DOHH2 (cell line): ENCODE measurements at regions not wholly inside any gene's neighbourhood (a gene's known extent, or its start where the extent isn't known, plus 50 kb on each side); places are given as distances from the start of the nearest gene placed in this dataset.

Experiments
- H3F3A ChIP-seq: fragments of 200-600 bp; sonication (generic), shearing (Covaris generic); 2 replicates; pipeline ENCODE4 v1.6.0; 2016; ENCODE audit warnings: antibody characterized with exemption, mild to moderate bottlenecking; ENCODE audit not compliant: control insufficient read depth, insufficient read depth
- H3K27ac ChIP-seq: fragments of 200-600 bp; sonication (generic); 2 replicates; pipeline ENCODE4 v1.5.1; 2014; ENCODE audit warnings: low read depth, mild to moderate bottlenecking, low read length, moderate library complexity
- H3K27me3 ChIP-seq: fragments of 200-600 bp; sonication (generic); 2 replicates; pipeline ENCODE4 v1.6.1; 2014; ENCODE audit warnings: mild to moderate bottlenecking, low read length, mixed read lengths; ENCODE audit not compliant: control insufficient read depth
- H3K36me3 ChIP-seq: fragments of 200-600 bp; sonication (generic); 2 replicates; pipeline ENCODE4 v1.6.1; 2014; ENCODE audit warnings: mild to moderate bottlenecking, low read length, moderate library complexity, mixed read lengths; ENCODE audit not compliant: control insufficient read depth
- H3K4me1 ChIP-seq: fragments of 200-600 bp; sonication (generic); 2 replicates; pipeline ENCODE4 v1.6.1; 2014; ENCODE audit warnings: mild to moderate bottlenecking, low read length, mixed read lengths; ENCODE audit not compliant: control insufficient read depth
- H3K4me2 ChIP-seq: fragments of 200-600 bp; sonication (generic); 2 replicates; pipeline ENCODE4 v1.6.0; 2014; ENCODE audit warnings: mild to moderate bottlenecking, low read length, moderate library complexity
- H3K4me3 ChIP-seq: fragments of 200-600 bp; sonication (generic); 2 replicates; pipeline ENCODE4 v1.5.1; 2014; ENCODE audit warnings: mild to moderate bottlenecking, low read length, mixed read lengths
- H3K79me2 ChIP-seq: fragments of 200-600 bp; sonication (generic); 2 replicates; pipeline ENCODE4 v1.6.1; 2014; ENCODE audit warnings: mild to moderate bottlenecking, low read length, mixed read lengths; ENCODE audit not compliant: control insufficient read depth
- H3K9me2 ChIP-seq: fragments of 200-600 bp; sonication (generic); replicated peaks from 2 replicates; pipeline ENCODE4 v1.6.1; 2014; ENCODE audit warnings: mild to moderate bottlenecking, low read length, mixed read lengths; ENCODE audit not compliant: control insufficient read depth
- H3K9me3 ChIP-seq: fragments of 200-600 bp; sonication (generic); 2 replicates; pipeline ENCODE4 v1.6.1; 2014; ENCODE audit warnings: antibody characterized with exemption, low read length, mixed read lengths; ENCODE audit not compliant: control insufficient read depth, insufficient read depth
- H4K20me1 ChIP-seq: fragments of 200-600 bp; sonication (generic); 2 replicates; pipeline ENCODE4 v1.6.0; 2014; ENCODE audit warnings: low read depth, mild to moderate bottlenecking, antibody characterized with exemption, low read length, moderate library complexity; ENCODE audit not compliant: control insufficient read depth, insufficient read depth
- EZH2phosphoT487 ChIP-seq: fragments of 200-600 bp; sonication (generic); IDR thresholded peaks from 2 replicates; pipeline ENCODE4 v1.6.1; 2017; ENCODE audit warnings: borderline replicate concordance, mild to moderate bottlenecking, antibody characterized with exemption, low read length, moderate library complexity, mixed read lengths
- TF ChIP-seq, protein P1 (sequence below): fragments of 200-600 bp; sonication (generic); IDR thresholded peaks from one replicate; pipeline ENCODE4 v1.5.1; 2014; ENCODE audit warnings: antibody characterized with exemption, mild to moderate bottlenecking, low read depth, low read length; ENCODE audit not compliant: poor library complexity, severe bottlenecking

DNA sequence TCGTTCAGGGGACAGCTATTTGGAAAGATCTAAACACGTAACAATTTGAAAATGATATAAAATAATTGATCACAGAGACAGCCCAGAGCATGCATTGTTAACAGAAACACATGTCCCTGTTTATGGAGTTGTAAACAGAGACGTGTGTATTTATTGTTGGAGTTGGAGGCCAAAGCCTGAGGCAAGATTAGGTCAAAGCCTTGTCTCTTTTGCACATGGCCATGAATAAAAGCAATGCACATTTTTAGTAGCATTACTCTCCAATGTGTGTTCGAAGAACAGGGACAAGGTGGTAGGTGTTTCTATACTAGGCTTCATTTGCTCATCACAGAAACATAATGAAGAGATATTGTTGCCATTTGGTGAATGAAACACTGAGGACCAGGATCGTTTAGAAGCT, 841.5 kb upstream of the FANCL start:
- TF ChIP-seq EZH2phosphoT487, result no peak
- TF ChIP-seq, protein P1, sequence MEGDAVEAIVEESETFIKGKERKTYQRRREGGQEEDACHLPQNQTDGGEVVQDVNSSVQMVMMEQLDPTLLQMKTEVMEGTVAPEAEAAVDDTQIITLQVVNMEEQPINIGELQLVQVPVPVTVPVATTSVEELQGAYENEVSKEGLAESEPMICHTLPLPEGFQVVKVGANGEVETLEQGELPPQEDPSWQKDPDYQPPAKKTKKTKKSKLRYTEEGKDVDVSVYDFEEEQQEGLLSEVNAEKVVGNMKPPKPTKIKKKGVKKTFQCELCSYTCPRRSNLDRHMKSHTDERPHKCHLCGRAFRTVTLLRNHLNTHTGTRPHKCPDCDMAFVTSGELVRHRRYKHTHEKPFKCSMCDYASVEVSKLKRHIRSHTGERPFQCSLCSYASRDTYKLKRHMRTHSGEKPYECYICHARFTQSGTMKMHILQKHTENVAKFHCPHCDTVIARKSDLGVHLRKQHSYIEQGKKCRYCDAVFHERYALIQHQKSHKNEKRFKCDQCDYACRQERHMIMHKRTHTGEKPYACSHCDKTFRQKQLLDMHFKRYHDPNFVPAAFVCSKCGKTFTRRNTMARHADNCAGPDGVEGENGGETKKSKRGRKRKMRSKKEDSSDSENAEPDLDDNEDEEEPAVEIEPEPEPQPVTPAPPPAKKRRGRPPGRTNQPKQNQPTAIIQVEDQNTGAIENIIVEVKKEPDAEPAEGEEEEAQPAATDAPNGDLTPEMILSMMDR, result no peak
- no peaks in the 10 kb centered on the region for H3K9me2 ChIP-seq
- no peak overlapping the region for H3K27ac ChIP-seq
- no peak overlapping the region for H3K4me2 ChIP-seq
- H3K4me1 ChIP-seq, result no peaks in the 10 kb centered on the region
- no peaks in the 10 kb centered on the region for H3K27me3 ChIP-seq
- H3K79me2 ChIP-seq, result no peaks in the 10 kb centered on the region
- H3K4me3 ChIP-seq, result no peak overlapping the region
- no peaks in the 10 kb centered on the region for H3K36me3 ChIP-seq
- H3F3A ChIP-seq, result no peaks in the 10 kb centered on the region
- H4K20me1 ChIP-seq, result no peaks in the 10 kb centered on the region
- no peaks in the 10 kb centered on the region for H3K9me3 ChIP-seq

DNA sequence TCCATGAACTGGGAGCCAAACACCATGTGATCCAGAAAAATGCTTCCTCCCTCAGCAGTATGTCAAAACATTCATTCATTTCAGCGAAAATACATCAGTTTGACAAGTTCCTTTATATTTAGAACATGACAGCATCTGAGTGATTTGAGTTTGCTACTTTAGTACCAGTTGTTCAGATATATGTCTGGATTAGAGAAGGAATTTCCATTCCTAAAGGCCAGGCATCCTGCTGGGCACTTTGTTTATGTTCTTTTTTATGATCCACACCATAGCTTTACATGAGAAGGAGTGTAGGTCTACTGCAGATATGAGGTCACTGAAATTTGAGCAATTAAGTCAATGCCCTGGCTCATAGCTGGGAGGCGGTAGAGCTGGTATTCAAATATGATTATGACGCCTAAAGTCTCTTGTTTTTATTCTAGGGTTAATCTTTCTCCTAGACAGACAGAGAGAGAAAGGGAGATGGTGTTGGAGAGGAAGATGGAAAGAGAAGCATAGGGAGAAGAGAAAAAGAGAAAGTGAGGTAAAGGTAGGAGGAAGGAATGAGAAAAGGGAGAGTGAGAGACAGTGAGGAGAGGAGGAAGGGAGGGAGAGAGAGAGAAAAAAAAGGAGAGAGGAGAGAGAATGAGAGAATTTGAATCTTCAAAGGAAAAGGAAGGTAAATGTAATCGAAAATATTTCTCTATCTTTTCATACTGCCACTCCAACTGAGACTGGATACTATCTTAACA, 839.5 kb upstream of the FANCL start:
- no peaks in the 10 kb centered on the region for H3K36me3 ChIP-seq
- H3K9me2 ChIP-seq, result no peaks in the 10 kb centered on the region
- no peaks in the 10 kb centered on the region for H3K9me3 ChIP-seq
- H3K4me2 ChIP-seq, result no peak overlapping the region
- H3F3A ChIP-seq, result no peaks in the 10 kb centered on the region
- no peaks in the 10 kb centered on the region for H4K20me1 ChIP-seq
- H3K4me1 ChIP-seq, result no peaks in the 10 kb centered on the region
- no peak overlapping the region for H3K4me3 ChIP-seq
- H3K27me3 ChIP-seq, result no peaks in the 10 kb centered on the region
- H3K79me2 ChIP-seq, result no peaks in the 10 kb centered on the region
- no peak for TF ChIP-seq EZH2phosphoT487
- TF ChIP-seq, protein P1, result no peak
- H3K27ac ChIP-seq, result no peak overlapping the region

DNA sequence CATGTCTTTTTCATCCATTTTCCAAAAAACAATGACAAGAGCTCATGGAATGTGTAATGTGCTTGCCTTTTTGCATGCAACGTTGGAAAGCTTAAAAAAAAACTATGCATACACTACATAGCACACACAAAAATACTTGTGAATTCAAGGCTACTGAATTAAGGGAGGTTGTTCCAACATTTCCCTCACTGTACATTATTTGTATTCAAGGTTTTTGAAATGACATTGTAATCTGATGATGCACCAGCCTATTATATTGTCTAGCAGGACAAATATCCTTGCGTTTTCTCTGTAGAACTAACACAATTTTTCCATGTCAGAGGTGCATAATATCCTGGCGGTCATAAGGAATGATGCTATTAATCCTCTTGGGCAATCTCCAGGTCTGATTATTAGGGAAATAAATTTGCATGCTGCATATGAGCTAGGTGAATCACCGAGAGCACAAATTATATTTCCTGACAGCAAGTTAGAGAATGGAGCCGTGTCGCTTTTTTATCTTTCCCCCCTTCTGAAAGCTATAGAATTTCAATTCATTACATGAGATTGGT, 836.9 kb upstream of the FANCL start:
- H3K79me2 ChIP-seq, result no peaks in the 10 kb centered on the region
- H3K4me3 ChIP-seq, result no peak overlapping the region
- H3K4me1 ChIP-seq, result no peaks in the 10 kb centered on the region
- no peak for TF ChIP-seq EZH2phosphoT487
- TF ChIP-seq, protein P1, result no peak
- no peaks in the 10 kb centered on the region for H3F3A ChIP-seq
- no peaks in the 10 kb centered on the region for H3K27me3 ChIP-seq
- no peaks in the 10 kb centered on the region for H3K9me3 ChIP-seq
- H3K27ac ChIP-seq, result no peak overlapping the region
- H3K9me2 ChIP-seq, result no peaks in the 10 kb centered on the region
- no peaks in the 10 kb centered on the region for H4K20me1 ChIP-seq
- no peak overlapping the region for H3K4me2 ChIP-seq
- no peaks in the 10 kb centered on the region for H3K36me3 ChIP-seq
